CD14-positive monocyte (primary cell): ENCODE measurements at regions not wholly inside any gene's neighbourhood (a gene's known extent, or its start where the extent isn't known, plus 50 kb on each side); places are given as distances from the start of the nearest gene placed in this dataset.

Experiments
- DNase-seq, 3 donors: peaks; one replicate each; pipeline ENCODE4 v3.0.0-alpha.2; 2011 to 2022
- H2AFZ ChIP-seq: 2 replicates; pipeline ENCODE4 v1.6.0; 2012; ENCODE audit warnings: mild to moderate bottlenecking, low read depth, low read length, inconsistent platforms; ENCODE audit not compliant: insufficient read depth, poor library complexity, severe bottlenecking
- H3K27ac ChIP-seq, 2 donors: 1 replicate in 1 of 2; 2 replicates in 1 of 2; pipeline ENCODE4 v1.5.1; 2012 to 2013; ENCODE audit warnings: low read length in 2 of 2, control low read depth in 1 of 2, inconsistent platforms in 1 of 2, low read depth in 1 of 2, mild to moderate bottlenecking in 1 of 2
- H3K27me3 ChIP-seq, 2 donors: one replicate each; pipeline versions ENCODE4 v1.6.0 to v1.6.1; 2011 to 2013; ENCODE audit warnings: low read length in 2 of 2; ENCODE audit not compliant: control insufficient read depth in 2 of 2, insufficient read depth in 2 of 2
- H3K36me3 ChIP-seq, 2 donors: replicated peaks in 1 of 2; 1 replicate in 1 of 2; 2 replicates in 1 of 2; pipeline versions ENCODE4 v1.5.1 to v1.6.1; 2012 to 2013; ENCODE audit warnings: low read length in 2 of 2, control low read depth in 1 of 2, inconsistent platforms in 1 of 2, mild to moderate bottlenecking in 1 of 2; ENCODE audit not compliant: insufficient read depth in 2 of 2, control insufficient read depth in 1 of 2
- H3K4me1 ChIP-seq, 2 donors: 1 replicate in 1 of 2; 2 replicates in 1 of 2; pipeline versions ENCODE4 v1.5.1 to v1.6.1; 2012 to 2013; ENCODE audit warnings: low read length in 2 of 2, control low read depth in 1 of 2, inconsistent platforms in 1 of 2, mild to moderate bottlenecking in 1 of 2, moderate library complexity in 1 of 2; ENCODE audit not compliant: insufficient read depth in 2 of 2, control insufficient read depth in 1 of 2
- H3K4me2 ChIP-seq: replicated peaks from 2 replicates; pipeline ENCODE3; 2012; ENCODE audit warnings: low read length, moderate library complexity, mild to moderate bottlenecking; ENCODE audit not compliant: poor library complexity, severe bottlenecking; ENCODE audit errors: extremely low read depth
- H3K4me3 ChIP-seq, 3 experiments: fragments of 200-600 bp in 1 of 3; sonication (generic) in 1 of 3; replicated peaks in 1 of 3; 1 replicate in 2 of 3; 2 replicates in 1 of 3; pipeline ENCODE4 v1.5.1; 2011 to 2013; ENCODE audit warnings: low read length in 3 of 3, mild to moderate bottlenecking in 3 of 3, control low read depth in 2 of 3, low read depth in 2 of 3, inconsistent platforms in 1 of 3, moderate library complexity in 1 of 3
- H3K79me2 ChIP-seq: 2 replicates; pipeline ENCODE4 v1.6.0; 2012; ENCODE audit warnings: mild to moderate bottlenecking, control low read depth, inconsistent platforms, low read length, moderate library complexity; ENCODE audit not compliant: insufficient read depth
- H3K9ac ChIP-seq: 2 replicates; pipeline ENCODE4 v1.6.0; 2017; ENCODE audit warnings: low read length, mild to moderate bottlenecking; ENCODE audit not compliant: insufficient read depth, poor library complexity, severe bottlenecking
- H3K9me3 ChIP-seq, 2 donors: replicated peaks in 1 of 2; 1 replicate in 1 of 2; 2 replicates in 1 of 2; pipeline versions ENCODE4 v1.5.1 to v1.6.1; 2012 to 2013; ENCODE audit warnings: low read length in 2 of 2, control low read depth in 1 of 2; ENCODE audit not compliant: control insufficient read depth in 1 of 2, insufficient read depth in 1 of 2
- H4K20me1 ChIP-seq: 2 replicates; pipeline ENCODE4 v1.6.0; 2012; ENCODE audit warnings: mild to moderate bottlenecking, low read length, control low read depth, moderate library complexity; ENCODE audit not compliant: insufficient read depth
- H3K27ac Mint-ChIP-seq, 7 donors: one replicate each; pipeline ENCODE4 v1.8.0; 2020; ENCODE audit warnings: mild to moderate bottlenecking in 7 of 7, mixed read lengths in 7 of 7, moderate library complexity in 6 of 7, inconsistent platforms in 2 of 7
- H3K27me3 Mint-ChIP-seq, 3 donors: one replicate each; pipeline ENCODE4 v1.8.0; 2021 to 2022; ENCODE audit warnings: low read depth in 3 of 3, mild to moderate bottlenecking in 3 of 3, mixed read lengths in 3 of 3, moderate library complexity in 3 of 3, inconsistent platforms in 1 of 3
- H3K36me3 Mint-ChIP-seq, 2 donors: one replicate each; pipeline ENCODE4 v1.8.0; 2020; ENCODE audit warnings: mixed read lengths in 2 of 2, inconsistent platforms in 1 of 2, mild to moderate bottlenecking in 1 of 2
- H3K4me1 Mint-ChIP-seq: one replicate; pipeline ENCODE4 v1.8.0; 2020; ENCODE audit warnings: mild to moderate bottlenecking, mixed read lengths
- H3K4me3 Mint-ChIP-seq, 2 donors: one replicate each; pipeline ENCODE4 v1.8.0; 2020; ENCODE audit warnings: mild to moderate bottlenecking in 2 of 2, mixed read lengths in 2 of 2, moderate library complexity in 1 of 2
- H3K9me3 Mint-ChIP-seq, 7 donors: one replicate each; pipeline ENCODE4 v1.8.0; 2020 to 2022; ENCODE audit warnings: mixed read lengths in 7 of 7, mild to moderate bottlenecking in 6 of 7, moderate library complexity in 6 of 7, inconsistent platforms in 2 of 7
- WGBS: methylation state at CpG from one replicate; pipeline ENCODE4 v1.1.5; 2013; ENCODE audit warnings: missing lambda C conversion rate; ENCODE audit not compliant: insufficient coverage; 5-methylcytosine and 5-hydroxymethylcytosine counted together
- intact Hi-C, 2 donors: fragments of 100-400 bp; cut with micrococcal nuclease; formaldehyde crosslinking; loops; one replicate each; pipeline versions ENCODE4 v1.15.0 to v1.15.1; 2023
- TF ChIP-seq, protein P1 (sequence below): fragments of 200-600 bp; IDR thresholded peaks from one replicate; pipeline ENCODE4 v1.8.0; 2022; ENCODE audit warnings: antibody characterized with exemption, mild to moderate bottlenecking

DNA sequence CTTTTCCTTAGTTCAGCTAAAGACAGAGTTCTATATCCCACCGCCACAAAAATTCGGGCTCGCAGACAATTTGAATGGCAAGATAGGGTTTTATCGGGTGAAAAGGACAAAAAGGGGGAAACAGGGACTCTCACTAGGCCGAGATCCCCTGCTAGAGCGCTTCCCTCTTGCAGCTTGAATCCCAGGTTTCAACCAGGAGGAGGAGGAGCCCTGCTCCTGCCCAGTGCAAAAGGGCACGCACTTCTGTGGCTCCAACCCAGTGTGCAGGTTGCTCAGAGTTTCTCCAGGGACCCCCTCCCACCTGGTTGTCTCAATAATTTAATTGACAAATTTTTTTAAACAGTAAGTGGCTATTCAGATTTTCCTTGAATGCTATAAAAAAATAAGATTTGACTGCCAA is 152.6 kb upstream of the LUZP2 start:
- Mint-ChIP-seq H3K4me3 (no peak overlapping the region), H3K9me3 (peaks cover 0 to 4% (median 0%) of the 10 kb centered on the region in 7 donors), H3K4me1 (no peaks in the 10 kb centered on the region), H3K36me3 (no peaks in the 10 kb centered on the region), H3K27me3 (no peaks in the 10 kb centered on the region), H3K27ac (no peak overlapping the region)
- Histone ChIP-seq H3K9ac (no peak overlapping the region), H3K4me3 (no peak overlapping the region), H3K79me2 (no peaks in the 10 kb centered on the region), H4K20me1 (no peaks in the 10 kb centered on the region), H3K9me3 (no peaks in the 10 kb centered on the region), H3K4me2 (no peak overlapping the region), H3K4me1 (no peaks in the 10 kb centered on the region), H3K27me3 (no peaks in the 10 kb centered on the region), H2AFZ (no peak overlapping the region), H3K27ac (no peak overlapping the region), H3K36me3 (no peaks in the 10 kb centered on the region)
- TF ChIP-seq, protein P1, sequence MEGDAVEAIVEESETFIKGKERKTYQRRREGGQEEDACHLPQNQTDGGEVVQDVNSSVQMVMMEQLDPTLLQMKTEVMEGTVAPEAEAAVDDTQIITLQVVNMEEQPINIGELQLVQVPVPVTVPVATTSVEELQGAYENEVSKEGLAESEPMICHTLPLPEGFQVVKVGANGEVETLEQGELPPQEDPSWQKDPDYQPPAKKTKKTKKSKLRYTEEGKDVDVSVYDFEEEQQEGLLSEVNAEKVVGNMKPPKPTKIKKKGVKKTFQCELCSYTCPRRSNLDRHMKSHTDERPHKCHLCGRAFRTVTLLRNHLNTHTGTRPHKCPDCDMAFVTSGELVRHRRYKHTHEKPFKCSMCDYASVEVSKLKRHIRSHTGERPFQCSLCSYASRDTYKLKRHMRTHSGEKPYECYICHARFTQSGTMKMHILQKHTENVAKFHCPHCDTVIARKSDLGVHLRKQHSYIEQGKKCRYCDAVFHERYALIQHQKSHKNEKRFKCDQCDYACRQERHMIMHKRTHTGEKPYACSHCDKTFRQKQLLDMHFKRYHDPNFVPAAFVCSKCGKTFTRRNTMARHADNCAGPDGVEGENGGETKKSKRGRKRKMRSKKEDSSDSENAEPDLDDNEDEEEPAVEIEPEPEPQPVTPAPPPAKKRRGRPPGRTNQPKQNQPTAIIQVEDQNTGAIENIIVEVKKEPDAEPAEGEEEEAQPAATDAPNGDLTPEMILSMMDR = no peak
- intact Hi-C loops = no loop called here
- no peak for DNase-seq
- WGBS = 70% methylated on average over 3 of the region's 7 CpGs

DNA sequence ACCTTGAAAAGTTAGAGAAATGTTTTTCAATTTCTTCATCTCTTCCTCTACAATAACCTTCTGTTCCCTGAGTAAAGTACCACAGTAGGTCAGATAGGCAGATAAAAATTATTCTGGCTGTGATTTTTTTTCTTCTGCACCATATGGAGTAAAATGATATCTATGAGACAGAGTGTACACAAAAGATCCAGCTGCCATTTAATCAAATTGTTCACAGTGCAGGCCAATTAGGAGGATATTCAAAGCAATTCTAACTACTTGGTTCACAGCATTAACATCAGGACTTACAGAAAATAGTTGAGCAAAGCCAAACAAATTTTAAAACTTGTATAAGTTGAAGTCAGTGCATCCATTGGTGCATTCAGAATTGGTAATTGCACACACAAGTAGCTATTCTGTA is 147.9 kb upstream of the LUZP2 start:
- H3K4me3 ChIP-seq = no peak overlapping the region
- no peak for DNase-seq
- no peak overlapping the region for H2AFZ ChIP-seq
- Mint-ChIP-seq H3K4me1 (no peaks in the 10 kb centered on the region), H3K9me3 (peaks cover 0 to 3% (median 0%) of the 10 kb centered on the region in 7 donors), H3K36me3 (no peaks in the 10 kb centered on the region), H3K27ac (no peak overlapping the region), H3K4me3 (no peak overlapping the region), H3K27me3 (no peaks in the 10 kb centered on the region)
- no peaks in the 10 kb centered on the region for H4K20me1 ChIP-seq
- no peaks in the 10 kb centered on the region for H3K27me3 ChIP-seq
- H3K4me2 ChIP-seq = no peak overlapping the region
- TF ChIP-seq, protein P1 = no peak
- H3K9ac ChIP-seq = no peak overlapping the region
- H3K9me3 ChIP-seq = peaks cover 0 to 4% of the 10 kb centered on the region in 2 donors
- no peaks in the 10 kb centered on the region for H3K79me2 ChIP-seq
- no peaks in the 10 kb centered on the region for H3K4me1 ChIP-seq
- intact Hi-C loops = no loop called here
- H3K36me3 ChIP-seq = no peaks in the 10 kb centered on the region
- H3K27ac ChIP-seq = no peak overlapping the region
